HUES48 (cell line): ENCODE measurements at regions not wholly inside any gene's neighbourhood (a gene's known extent, or its start where the extent isn't known, plus 50 kb on each side); places are given as distances from the start of the nearest gene placed in this dataset.

Source experiments
- H3K27ac ChIP-seq: one replicate; pipeline ENCODE4 v1.7.0; 2013; ENCODE audit warnings: low read depth, low read length, inconsistent platforms
- H3K27me3 ChIP-seq: 2 replicates; pipeline ENCODE4 v1.6.1; 2013; ENCODE audit warnings: mild to moderate bottlenecking, low read length; ENCODE audit not compliant: control insufficient read depth, insufficient read depth
- H3K36me3 ChIP-seq: 2 replicates; pipeline ENCODE4 v1.6.1; 2013; ENCODE audit warnings: low read length; ENCODE audit not compliant: control insufficient read depth, insufficient read depth
- H3K4me1 ChIP-seq: 2 replicates; pipeline ENCODE4 v1.6.1; 2013; ENCODE audit warnings: mild to moderate bottlenecking, low read length; ENCODE audit not compliant: control insufficient read depth, insufficient read depth
- H3K4me3 ChIP-seq: 2 replicates; pipeline ENCODE4 v1.5.1; 2013; ENCODE audit warnings: mild to moderate bottlenecking, low read depth, low read length
- H3K9ac ChIP-seq: 2 replicates; pipeline ENCODE4 v1.6.1; 2013; ENCODE audit warnings: mild to moderate bottlenecking, low read depth, low read length, moderate library complexity
- H3K9me3 ChIP-seq: 2 replicates; pipeline ENCODE4 v1.6.1; 2013; ENCODE audit warnings: low read length; ENCODE audit not compliant: control insufficient read depth, insufficient read depth

DNA sequence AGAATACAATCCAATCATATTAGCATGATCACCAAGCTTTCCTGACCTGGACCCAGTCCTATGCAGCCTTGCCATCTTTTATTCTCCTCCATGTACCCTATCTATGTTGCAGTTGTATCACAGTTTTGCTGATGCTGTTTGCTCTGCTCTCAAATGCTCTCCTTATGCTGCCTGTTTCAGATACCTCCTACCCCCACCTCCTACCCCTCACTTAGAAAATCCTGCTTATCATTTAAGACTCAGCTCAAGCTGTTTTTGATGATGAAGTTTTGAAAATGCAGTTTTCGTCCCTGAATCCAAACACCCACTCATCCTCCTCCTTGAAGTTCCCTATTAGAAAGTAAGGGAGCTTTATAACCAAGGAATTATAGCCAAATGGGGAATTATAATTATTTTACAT, 457.4 kb upstream of the ATP2B1 start:
- no peaks in the 10 kb centered on the region for H3K27me3 ChIP-seq
- no peaks in the 10 kb centered on the region for H3K4me1 ChIP-seq
- H3K9ac ChIP-seq, result no peak overlapping the region
- no peaks in the 10 kb centered on the region for H3K9me3 ChIP-seq
- H3K36me3 ChIP-seq, result no peaks in the 10 kb centered on the region
- H3K27ac ChIP-seq, result no peak overlapping the region
- H3K4me3 ChIP-seq, result no peak overlapping the region

DNA sequence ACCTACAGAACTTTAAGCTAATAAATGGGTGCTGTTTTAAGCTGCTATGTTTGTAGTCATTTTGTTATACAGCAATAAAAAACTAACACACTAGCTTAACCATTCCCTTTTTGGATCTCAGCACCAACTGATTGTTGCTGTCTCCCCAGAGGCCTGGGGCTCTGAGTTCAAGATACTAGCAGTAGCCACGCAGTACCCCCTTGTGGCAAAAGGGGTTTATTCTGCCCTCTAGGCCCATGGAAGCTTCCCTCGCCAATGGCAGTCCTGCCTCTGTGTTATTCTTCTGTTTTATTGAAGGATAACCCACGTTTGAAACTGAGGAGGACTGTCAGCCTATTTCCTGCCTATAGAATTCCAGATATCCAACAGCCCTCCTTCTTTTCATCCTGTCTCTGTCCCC, 455.3 kb upstream of the ATP2B1 start:
- no peaks in the 10 kb centered on the region for H3K4me1 ChIP-seq
- no peak overlapping the region for H3K9ac ChIP-seq
- no peaks in the 10 kb centered on the region for H3K36me3 ChIP-seq
- H3K9me3 ChIP-seq, result no peaks in the 10 kb centered on the region
- no peaks in the 10 kb centered on the region for H3K27me3 ChIP-seq
- no peak overlapping the region for H3K4me3 ChIP-seq
- H3K27ac ChIP-seq, result no peak overlapping the region

DNA sequence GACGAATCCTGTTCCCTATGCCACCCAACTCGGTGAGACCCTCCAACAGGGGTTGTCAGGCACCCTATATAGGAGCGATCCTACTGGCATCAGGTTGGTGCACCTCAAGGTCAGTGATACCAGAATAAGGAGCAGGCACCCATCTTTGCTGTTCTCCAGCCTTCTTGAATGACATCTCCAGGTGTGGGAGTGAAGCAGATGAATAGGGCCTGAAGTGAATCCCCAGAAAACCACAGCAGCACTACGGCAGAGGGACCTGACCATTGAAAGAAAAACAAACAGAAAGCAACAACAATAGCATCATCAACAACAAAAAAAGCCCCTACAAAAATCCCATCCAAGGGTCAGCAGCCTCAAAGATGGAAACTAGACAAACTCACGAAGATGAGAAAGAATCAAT, 445.2 kb upstream of the ATP2B1 start:
- Histone ChIP-seq H3K9me3 (no peaks in the 10 kb centered on the region), H3K27me3 (no peaks in the 10 kb centered on the region), H3K27ac (no peak overlapping the region), H3K9ac (no peak overlapping the region), H3K36me3 (no peaks in the 10 kb centered on the region), H3K4me3 (no peak overlapping the region), H3K4me1 (no peaks in the 10 kb centered on the region)

DNA sequence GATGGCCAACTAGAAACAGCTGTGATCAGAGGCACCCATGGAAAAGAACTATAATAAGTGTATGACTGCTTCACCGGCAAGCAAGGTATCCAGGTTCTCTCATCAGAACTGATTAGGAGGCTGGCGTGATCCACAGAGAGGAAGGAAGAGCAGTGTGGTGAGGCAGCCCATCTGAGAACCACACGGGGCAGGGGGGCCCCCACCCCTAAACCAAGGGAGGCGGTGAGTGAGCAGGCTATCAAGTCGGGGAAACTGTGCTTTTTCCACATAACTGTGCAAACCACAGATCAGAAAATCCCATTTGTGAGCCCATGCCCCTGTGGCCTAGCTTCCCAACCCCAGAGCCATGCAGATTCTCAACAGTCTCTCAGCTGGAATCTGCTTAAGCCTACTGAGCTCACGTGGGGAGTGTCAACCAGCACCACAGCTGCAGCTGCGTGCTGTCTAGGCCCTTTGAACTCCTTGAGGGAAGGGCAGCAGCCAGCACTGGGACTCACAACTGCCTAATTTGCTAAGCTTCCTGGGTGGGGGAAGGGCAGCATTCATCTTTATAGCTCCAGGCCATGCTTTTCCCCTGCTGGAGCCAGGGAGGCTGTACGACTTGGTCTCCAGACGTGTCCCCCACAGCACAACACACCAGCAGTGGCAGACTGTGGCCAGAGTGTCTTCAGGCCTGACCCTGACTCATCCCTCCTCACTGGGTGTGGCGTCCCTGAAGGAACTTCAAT, 444.4 kb upstream of the ATP2B1 start:
- no peak overlapping the region for H3K9ac ChIP-seq
- no peaks in the 10 kb centered on the region for H3K36me3 ChIP-seq
- H3K4me1 ChIP-seq, result no peaks in the 10 kb centered on the region
- no peak overlapping the region for H3K27ac ChIP-seq
- no peaks in the 10 kb centered on the region for H3K27me3 ChIP-seq
- no peak overlapping the region for H3K4me3 ChIP-seq
- H3K9me3 ChIP-seq, result no peaks in the 10 kb centered on the region

DNA sequence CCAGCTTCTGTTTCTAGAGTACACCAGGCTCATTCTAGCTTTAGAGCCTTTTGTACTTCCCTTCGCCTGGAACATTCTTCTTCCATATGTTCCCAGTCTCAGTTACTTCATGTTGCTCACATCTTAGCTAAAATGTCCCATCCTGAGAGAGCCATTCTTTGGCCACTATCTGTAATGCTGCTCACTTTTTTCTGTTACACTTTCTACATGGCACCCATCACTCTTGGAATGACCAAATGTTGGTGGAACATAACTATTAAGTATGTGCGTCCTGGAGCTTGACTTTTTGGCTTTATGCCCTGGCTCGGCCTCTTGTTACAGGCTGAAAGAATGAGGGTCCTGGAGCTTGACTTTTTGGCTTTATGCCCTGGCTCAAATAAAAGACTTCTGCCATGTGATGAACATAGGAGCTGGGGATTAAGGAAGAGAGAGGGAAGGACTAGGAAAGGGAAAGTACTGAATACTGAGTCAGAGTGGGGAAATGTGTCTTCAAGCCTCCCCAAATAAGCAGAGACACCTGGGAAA, 442.9 kb upstream of the ATP2B1 start:
- no peak overlapping the region for H3K4me3 ChIP-seq
- no peaks in the 10 kb centered on the region for H3K27me3 ChIP-seq

DNA sequence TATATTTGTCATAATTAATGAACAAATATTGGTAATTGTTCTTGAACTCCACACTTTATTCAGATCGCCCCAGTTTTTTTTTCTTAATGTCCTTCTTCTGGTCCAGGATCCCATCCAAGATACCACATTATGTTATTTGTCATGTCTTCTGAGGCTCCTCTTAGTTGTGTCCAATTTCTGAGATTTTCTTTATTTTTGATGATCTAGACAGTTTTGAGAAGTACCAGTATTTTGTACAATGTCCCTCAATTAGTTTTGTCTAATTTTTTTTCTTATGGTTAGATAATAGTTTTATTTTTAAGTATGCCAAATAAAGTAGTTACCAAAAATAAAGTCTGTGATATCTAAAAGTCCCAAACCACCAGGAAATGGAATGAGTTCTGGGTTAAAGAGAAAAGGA, 440.8 kb upstream of the ATP2B1 start:
- no peak overlapping the region for H3K4me3 ChIP-seq

More for the DNA sequence above, 442.9 kb upstream of the ATP2B1 start:
- Histone ChIP-seq H3K9ac (no peak overlapping the region), H3K4me1 (no peaks in the 10 kb centered on the region), H3K27ac (no peak overlapping the region), H3K36me3 (no peaks in the 10 kb centered on the region), H3K9me3 (no peaks in the 10 kb centered on the region)

DNA sequence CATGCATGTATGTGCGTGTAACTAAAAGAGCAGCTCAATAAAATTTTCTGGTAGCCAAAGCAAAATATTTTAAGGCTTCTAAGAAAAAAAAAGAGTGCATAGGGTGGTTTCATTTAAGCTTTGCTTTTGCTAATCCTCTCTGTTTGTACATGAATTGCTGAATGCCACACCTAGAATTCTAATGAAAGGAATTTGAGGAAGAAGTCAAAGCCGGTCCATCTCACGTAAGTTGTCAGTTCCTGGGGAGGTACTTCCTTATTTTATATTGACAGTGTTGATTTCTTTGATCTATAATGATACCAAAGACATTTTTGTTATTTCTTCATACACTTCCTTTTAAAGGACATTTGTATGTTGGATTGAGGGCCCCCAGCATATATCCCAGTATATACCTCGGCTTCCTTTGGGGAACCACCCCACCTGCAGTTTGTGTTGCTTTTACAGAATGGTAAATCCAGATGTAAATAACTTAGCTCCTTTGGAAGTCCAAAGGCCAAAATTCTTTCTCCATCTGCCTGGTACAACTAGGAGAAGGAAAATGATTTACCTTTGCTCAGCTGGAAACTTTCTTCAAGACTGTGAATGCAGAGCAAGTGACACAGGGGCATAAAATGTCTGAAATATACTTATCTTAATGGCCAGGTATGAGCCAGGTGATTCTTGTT, 420.9 kb upstream of the ATP2B1 start:
- Histone ChIP-seq H3K4me1 (no peaks in the 10 kb centered on the region; the same call in 1 of the 2 replicates), H3K9ac (no peak overlapping the region), H3K4me3 (no peak overlapping the region), H3K27ac (no peak overlapping the region), H3K9me3 (no peaks in the 10 kb centered on the region), H3K27me3 (no peaks in the 10 kb centered on the region), H3K36me3 (no peaks in the 10 kb centered on the region)

More for the DNA sequence above, 440.8 kb upstream of the ATP2B1 start:
- no peaks in the 10 kb centered on the region for H3K4me1 ChIP-seq
- no peaks in the 10 kb centered on the region for H3K36me3 ChIP-seq
- no peaks in the 10 kb centered on the region for H3K9me3 ChIP-seq
- H3K9ac ChIP-seq, result no peak overlapping the region
- H3K27me3 ChIP-seq, result no peaks in the 10 kb centered on the region
- no peak overlapping the region for H3K27ac ChIP-seq

DNA sequence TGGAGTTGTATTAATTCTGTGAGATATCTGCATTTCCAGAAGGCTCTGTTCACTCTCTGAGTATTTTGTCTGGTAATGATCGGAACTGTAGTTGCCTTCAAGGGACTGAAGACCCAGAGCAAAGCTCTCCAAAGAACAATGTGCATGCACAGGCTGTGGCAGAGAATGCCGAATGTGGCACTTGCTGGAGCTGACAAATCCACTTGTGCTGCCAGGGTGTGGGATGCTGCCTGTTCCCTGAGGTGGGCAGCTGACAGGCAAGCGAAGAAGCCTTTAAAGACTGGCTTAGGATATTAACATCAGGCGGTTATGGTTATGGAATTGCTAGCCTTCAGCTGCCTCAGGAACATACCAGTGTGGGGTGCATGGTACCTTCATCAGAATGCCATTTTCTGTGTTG, 419.9 kb upstream of the ATP2B1 start:
- Histone ChIP-seq H3K27ac (no peak overlapping the region), H3K4me3 (no peak overlapping the region), H3K4me1 (no peaks in the 10 kb centered on the region; the same call in 1 of the 2 replicates), H3K27me3 (no peaks in the 10 kb centered on the region), H3K36me3 (no peaks in the 10 kb centered on the region), H3K9ac (no peak overlapping the region), H3K9me3 (no peaks in the 10 kb centered on the region)

DNA sequence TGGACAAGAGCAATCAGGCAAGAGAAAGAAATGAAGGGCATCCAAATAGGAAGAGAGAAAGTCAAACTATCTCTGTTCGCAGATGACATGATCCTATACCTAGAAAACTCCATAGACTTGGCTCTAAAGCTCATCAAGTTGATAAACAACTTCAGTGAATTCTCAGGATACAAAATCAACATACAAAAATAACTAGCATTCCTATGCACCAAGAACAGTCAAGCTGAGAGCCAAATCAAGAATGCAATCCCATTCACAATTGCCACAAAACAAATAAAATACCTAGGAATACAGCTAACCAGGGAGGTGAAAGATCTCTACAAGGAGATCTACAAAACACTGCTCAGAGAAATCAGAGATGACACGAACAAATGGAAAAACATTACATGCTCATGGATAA, 417.5 kb upstream of the ATP2B1 start:
- Histone ChIP-seq H3K4me1 (no peaks in the 10 kb centered on the region; the same call in 1 of the 2 replicates), H3K27ac (no peak overlapping the region), H3K27me3 (no peaks in the 10 kb centered on the region), H3K4me3 (no peak overlapping the region), H3K9ac (no peak overlapping the region), H3K36me3 (no peaks in the 10 kb centered on the region), H3K9me3 (no peaks in the 10 kb centered on the region)

DNA sequence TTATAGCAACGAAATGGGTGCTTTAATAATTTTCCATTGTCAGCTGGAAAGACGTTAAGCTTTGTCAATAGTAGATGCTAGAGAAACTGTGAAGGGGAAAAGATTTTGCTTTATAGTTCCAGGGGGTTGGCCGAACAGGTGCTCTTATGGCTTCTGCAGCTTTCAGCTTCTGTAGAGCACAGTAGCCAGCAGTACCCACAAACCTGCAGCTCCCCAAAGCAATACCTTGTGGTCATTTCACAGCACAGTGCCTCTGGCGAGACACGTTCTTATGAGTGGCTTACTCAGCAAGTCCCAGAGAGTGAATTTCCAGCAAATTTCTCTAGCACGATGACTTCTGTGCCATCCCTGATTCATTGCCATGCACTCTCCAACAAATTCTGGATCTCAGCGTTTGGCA, 416.3 kb upstream of the ATP2B1 start:
- no peaks in the 10 kb centered on the region for H3K9me3 ChIP-seq
- no peaks in the 10 kb centered on the region for H3K36me3 ChIP-seq
- H3K27me3 ChIP-seq, result no peaks in the 10 kb centered on the region
- no peak overlapping the region for H3K27ac ChIP-seq
- no peak overlapping the region for H3K9ac ChIP-seq
- H3K4me1 ChIP-seq, result no peaks in the 10 kb centered on the region; the same call in 1 of the 2 replicates
- no peak overlapping the region for H3K4me3 ChIP-seq

DNA sequence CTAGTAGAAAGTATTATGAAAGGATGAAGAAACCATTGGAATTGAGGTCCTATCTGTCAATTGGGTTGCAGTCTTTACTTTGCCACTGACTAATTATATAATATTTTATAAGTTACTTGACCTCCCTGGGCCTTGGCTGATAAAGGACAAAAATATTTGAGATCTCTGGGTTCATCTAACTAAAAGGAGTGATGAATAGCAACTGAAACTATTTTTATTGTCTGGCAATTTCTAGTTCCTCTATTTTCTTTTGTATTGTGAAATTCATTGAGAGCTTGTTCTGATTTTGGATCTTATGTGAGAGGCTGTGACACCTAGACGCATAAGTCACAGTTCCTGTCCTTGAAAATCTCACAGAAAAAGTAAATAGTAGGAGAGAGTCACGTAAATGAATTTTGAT, 415.7 kb upstream of the ATP2B1 start:
- Histone ChIP-seq H3K9me3 (no peaks in the 10 kb centered on the region), H3K27ac (no peak overlapping the region), H3K36me3 (no peaks in the 10 kb centered on the region), H3K4me3 (no peak overlapping the region), H3K9ac (no peak overlapping the region), H3K27me3 (no peaks in the 10 kb centered on the region), H3K4me1 (no peaks in the 10 kb centered on the region; the same call in 1 of the 2 replicates)
